Mesothelial cell of epicardium (in vitro differentiated cells): ENCODE measurements at regions not wholly inside any gene's neighbourhood (a gene's known extent, or its start where the extent isn't known, plus 50 kb on each side); places are given as distances from the start of the nearest gene placed in this dataset.

ENCODE experiments used
- DNase-seq, 2 experiments: peaks; one replicate each; pipeline ENCODE4 v3.0.0; 2021; ENCODE audit warnings: low spot score in 2 of 2; ENCODE audit not compliant: unreplicated experiment in 2 of 2
- H3K27ac Mint-ChIP-seq: 2 replicates; pipeline ENCODE4 v1.8.0; 2021; ENCODE audit warnings: mixed read lengths
- H3K27me3 Mint-ChIP-seq: 2 replicates; pipeline ENCODE4 v1.8.0; 2021; ENCODE audit warnings: low read depth, mixed read lengths
- H3K36me3 Mint-ChIP-seq: 2 replicates; pipeline ENCODE4 v1.8.0; 2021; ENCODE audit warnings: mixed read lengths
- H3K4me1 Mint-ChIP-seq: 2 replicates; pipeline ENCODE4 v1.8.0; 2021; ENCODE audit warnings: mixed read lengths
- H3K4me3 Mint-ChIP-seq: 2 replicates; pipeline ENCODE4 v1.8.0; 2021; ENCODE audit warnings: mild to moderate bottlenecking, moderate library complexity, mixed read lengths
- H3K9me3 Mint-ChIP-seq: 2 replicates; pipeline ENCODE4 v1.8.0; 2021; ENCODE audit warnings: mixed read lengths
- CTCF ChIP-seq: fragments of 200-600 bp; sonication (generic); IDR thresholded peaks from one replicate; pipeline ENCODE4 v1.5.0; 2021; ENCODE audit warnings: antibody characterized with exemption; ENCODE audit not compliant: unreplicated experiment

DNA sequence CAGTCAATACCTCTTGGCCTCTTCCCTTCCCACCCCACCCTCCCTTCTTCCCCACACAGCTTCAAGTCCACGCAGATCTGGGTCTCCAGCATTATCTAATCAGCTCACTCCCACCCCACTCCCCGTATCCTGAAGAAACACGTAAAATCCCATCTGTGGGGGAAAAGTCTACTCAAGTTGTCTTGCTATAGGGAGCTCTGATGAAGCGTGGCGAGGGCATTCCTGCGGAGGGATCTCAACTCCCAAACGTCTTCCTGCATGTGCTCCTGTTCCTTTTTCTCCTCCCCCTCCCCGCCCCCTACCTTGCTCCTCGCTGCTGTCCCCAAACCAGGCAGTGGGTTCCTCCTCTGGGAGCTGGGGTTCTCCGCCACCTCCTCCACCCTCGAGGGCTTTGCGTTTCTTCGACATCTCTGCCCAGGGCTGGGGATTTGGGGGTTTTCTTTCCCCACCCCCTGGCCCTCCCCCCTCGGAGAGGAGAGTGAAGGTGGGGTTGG, 181.8 kb downstream of the TBXT start:
- DNase-seq, result no peak
- Mint-ChIP-seq H3K4me1 (peaks cover 25% of the 10 kb centered on the region), H3K27ac (no peak overlapping the region), H3K9me3 (no peaks in the 10 kb centered on the region), H3K4me3 (no peak overlapping the region), H3K36me3 (no peaks in the 10 kb centered on the region), H3K27me3 (peaks cover 97% of the 10 kb centered on the region)
- TF ChIP-seq CTCF, result no peak

GRCh38 chr6:165985281-165985805, 182.3 kb downstream of the TBXT start:
- no peak for TF ChIP-seq CTCF
- Mint-ChIP-seq H3K27ac (no peak overlapping the region), H3K27me3 (peaks cover 97% of the 10 kb centered on the region), H3K9me3 (no peaks in the 10 kb centered on the region), H3K4me1 (peaks cover 25% of the 10 kb centered on the region), H3K36me3 (no peaks in the 10 kb centered on the region), H3K4me3 (no peak overlapping the region)
- DNase-seq, result no peak

- Mint-ChIP-seq H3K4me1 (peaks cover 25% of the 10 kb centered on the region), H3K4me3 (no peak overlapping the region), H3K36me3 (no peaks in the 10 kb centered on the region), H3K27me3 (peaks cover 97% of the 10 kb centered on the region), H3K27ac (no peak overlapping the region), H3K9me3 (no peaks in the 10 kb centered on the region)
- no peak for DNase-seq
- TF ChIP-seq CTCF, result no peak
Measured at GRCh38 chr6:165984729-165985275, 182.8 kb downstream of the TBXT start.

DNA sequence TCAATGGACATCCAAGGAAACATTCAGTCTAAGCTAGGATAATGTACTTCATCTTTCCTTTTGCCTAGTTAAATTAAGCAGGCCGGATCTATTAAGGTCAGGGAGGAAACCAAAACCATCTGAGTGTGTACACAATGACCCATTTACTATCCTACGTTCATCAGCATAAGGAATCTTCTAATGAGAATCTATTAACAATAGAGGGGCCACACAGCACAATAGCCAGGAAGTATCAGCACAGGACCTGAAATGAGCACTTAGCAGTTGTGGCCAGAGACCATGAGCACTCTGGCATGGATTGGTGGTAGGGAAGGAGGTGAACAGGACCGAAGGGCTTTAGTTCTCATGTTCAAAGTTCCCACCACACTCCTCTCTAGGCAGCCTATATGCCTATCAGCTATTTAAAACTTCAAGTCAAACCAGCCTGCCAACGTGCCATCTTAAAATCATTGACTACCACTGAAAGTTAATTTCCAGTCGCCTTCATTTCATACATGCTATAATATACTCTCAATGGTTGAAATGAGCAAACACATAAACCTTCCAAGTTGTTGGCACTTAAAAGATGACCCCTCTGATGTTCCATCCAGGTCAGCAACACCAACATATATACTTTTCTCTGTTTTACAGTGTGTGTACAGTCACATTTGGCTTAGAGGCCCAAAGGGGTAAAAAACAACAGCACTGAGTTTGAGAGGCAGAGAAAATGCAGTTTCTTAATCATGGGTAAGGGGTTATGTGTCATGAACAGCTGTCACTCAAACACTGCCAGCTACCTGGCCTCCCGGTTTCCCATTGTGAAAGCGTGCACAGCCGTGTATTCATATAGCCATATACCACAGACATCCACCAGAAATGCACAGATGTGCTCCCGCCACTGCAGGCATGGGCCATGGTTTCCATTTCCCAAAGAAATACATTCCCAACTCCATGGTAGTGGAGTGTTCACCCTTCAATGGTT, 184.3 kb downstream of the TBXT start:
- Mint-ChIP-seq H3K36me3 (no peaks in the 10 kb centered on the region), H3K4me1 (peaks cover 18% of the 10 kb centered on the region), H3K27me3 (peaks cover 94% of the 10 kb centered on the region), H3K9me3 (no peaks in the 10 kb centered on the region), H3K27ac (no peak overlapping the region), H3K4me3 (no peak overlapping the region)
- no peak for DNase-seq
- no peak for TF ChIP-seq CTCF

DNA sequence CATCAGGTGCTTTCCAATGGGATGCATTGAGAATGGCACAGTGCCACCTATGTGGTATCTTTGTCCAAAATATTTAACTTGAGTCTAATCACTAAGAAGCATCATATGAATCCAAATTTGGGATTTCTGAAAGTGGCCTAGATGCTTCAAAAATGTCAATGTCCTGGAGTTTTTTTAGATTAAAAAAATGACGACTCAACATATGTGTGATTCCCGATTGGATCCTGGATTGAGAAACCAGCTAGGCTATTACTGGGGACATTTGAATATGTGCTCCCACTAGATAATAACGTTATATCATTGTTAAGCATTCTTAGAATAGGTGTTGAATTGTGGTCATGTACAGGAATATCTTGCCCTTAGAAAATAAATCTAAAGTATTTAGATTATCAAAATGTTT, 189.2 kb downstream of the TBXT start:
- Mint-ChIP-seq H3K4me1 (no peaks in the 10 kb centered on the region), H3K9me3 (no peaks in the 10 kb centered on the region), H3K27ac (no peak overlapping the region), H3K4me3 (no peak overlapping the region), H3K27me3 (peaks cover 80% of the 10 kb centered on the region), H3K36me3 (no peaks in the 10 kb centered on the region)
- DNase-seq, result no peak
- no peak for TF ChIP-seq CTCF
